ENCODE measurements at regions not wholly inside any gene's neighbourhood (a gene's known extent, or its start where the extent isn't known, plus 50 kb on each side); places are given as distances from the start of the nearest gene placed in this dataset.

DNA sequence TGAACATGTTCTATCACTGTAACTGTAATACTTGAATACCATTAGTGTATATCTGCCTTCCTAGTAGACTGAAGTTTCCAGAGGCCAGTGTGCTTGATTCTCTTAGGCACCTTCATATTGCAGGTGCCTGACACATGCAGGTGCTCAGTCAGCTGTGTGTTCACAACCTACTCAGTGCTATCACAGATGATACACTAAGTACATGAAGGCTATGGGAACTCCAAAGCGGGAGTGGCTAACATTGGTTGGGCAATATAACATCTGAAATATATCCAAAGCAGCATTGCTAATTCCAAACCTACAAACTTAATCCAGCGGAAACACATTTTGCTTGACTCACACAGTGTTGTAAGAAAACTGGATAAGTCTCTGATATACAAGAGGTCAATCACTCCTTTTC lies 539.3 kb upstream of the ISX start:
- Histone ChIP-seq H3K4me3 (no peak overlapping the region), H3K27ac (no peak overlapping the region), H3K36me3 (no peaks in the 10 kb centered on the region), H3K9me3 (peaks cover 0 to 6% (median 0%) of the 10 kb centered on the region in 12 donors), H3K4me1 (no peaks in the 10 kb centered on the region), H3K27me3 (peaks cover 0 to 4% (median 0%) of the 10 kb centered on the region in 9 donors)
- 84 to 91% (median 86%) methylated on average over 2 of the region's 2 CpGs for WGBS, 4 donors
- intact Hi-C loops (cut with DNase I): no loop called here
- ATAC-seq (no peak), DNase-seq (no peak)
- no peak for TF ChIP-seq POLR2A (IDR thresholded peaks at IDR 0.05)
- TF ChIP-seq, protein P1, sequence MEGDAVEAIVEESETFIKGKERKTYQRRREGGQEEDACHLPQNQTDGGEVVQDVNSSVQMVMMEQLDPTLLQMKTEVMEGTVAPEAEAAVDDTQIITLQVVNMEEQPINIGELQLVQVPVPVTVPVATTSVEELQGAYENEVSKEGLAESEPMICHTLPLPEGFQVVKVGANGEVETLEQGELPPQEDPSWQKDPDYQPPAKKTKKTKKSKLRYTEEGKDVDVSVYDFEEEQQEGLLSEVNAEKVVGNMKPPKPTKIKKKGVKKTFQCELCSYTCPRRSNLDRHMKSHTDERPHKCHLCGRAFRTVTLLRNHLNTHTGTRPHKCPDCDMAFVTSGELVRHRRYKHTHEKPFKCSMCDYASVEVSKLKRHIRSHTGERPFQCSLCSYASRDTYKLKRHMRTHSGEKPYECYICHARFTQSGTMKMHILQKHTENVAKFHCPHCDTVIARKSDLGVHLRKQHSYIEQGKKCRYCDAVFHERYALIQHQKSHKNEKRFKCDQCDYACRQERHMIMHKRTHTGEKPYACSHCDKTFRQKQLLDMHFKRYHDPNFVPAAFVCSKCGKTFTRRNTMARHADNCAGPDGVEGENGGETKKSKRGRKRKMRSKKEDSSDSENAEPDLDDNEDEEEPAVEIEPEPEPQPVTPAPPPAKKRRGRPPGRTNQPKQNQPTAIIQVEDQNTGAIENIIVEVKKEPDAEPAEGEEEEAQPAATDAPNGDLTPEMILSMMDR (IDR thresholded peaks at IDR 0.05): no peak

DNA sequence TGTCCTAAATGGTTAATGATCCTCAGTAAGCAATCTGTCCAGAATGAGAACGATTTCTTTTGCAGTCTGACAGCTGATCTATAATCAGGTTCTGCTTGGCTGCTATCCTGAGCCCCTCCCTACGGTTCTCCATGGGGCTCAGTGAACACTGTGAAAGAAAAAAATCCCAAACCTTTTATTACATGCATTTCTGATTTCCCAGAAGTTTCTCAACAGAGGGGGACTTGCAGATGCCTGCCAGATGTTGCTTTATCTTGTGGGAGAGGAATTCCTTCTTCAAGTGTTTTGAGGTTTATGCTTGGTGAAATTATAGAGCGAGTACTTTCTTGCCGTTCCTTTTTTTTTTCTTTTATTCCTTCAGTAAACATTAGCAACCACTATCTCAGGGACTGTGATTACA lies 531.9 kb upstream of the ISX start:
- no peak for DNase-seq

DNA sequence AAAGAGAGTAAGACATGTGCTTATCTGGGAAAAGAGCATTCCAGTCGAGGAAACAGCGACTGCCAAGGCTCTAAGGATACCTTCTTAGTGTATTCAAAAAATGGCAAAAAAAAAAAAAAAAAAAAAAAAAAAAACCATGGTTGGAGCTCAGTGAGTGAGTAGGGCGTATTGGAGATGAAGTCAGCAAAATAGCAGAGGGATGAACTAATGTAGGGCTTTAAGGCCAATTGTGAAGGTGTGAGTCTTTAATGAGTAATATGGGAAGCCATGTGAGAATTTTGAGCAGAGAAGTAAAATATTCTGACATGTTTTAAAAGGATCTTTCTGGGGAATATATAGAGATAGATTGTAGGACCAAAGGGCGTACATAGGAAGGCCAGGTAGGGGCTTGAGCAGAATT lies 498.6 kb upstream of the ISX start:
- Histone ChIP-seq H3K9me3 (no peaks in the 10 kb centered on the region), H3K27ac (no peak overlapping the region), H3K36me3 (no peaks in the 10 kb centered on the region), H3K4me1 (no peaks in the 10 kb centered on the region), H3K27me3 (peaks cover 0 to 5% (median 0%) of the 10 kb centered on the region in 9 donors), H3K4me3 (no peak overlapping the region)
- ATAC-seq: no peak
- 63 to 74% (median 67%) methylated on average over 4 of the region's 4 CpGs for WGBS, 4 donors
- TF ChIP-seq, protein P1 (IDR thresholded peaks at IDR 0.05): no peak
- no peak for TF ChIP-seq POLR2A (IDR thresholded peaks at IDR 0.05)
- intact Hi-C loops (cut with DNase I): no loop called here
- no peak for DNase-seq

More for the DNA sequence above, 531.9 kb upstream of the ISX start:
- H3K36me3 ChIP-seq: no peaks in the 10 kb centered on the region
- H3K9me3 ChIP-seq: peaks cover 0 to 7% (median 0%) of the 10 kb centered on the region in 12 donors
- 21 to 40% (median 31%) methylated on average over 4 of the region's 4 CpGs for WGBS, 4 donors
- no peaks in the 10 kb centered on the region for H3K27me3 ChIP-seq
- no peak overlapping the region for H3K4me3 ChIP-seq
- TF ChIP-seq, protein P1 (IDR thresholded peaks at IDR 0.05): no peak
- TF ChIP-seq POLR2A (IDR thresholded peaks at IDR 0.05): no peak
- no peak overlapping the region for H3K27ac ChIP-seq
- H3K4me1 ChIP-seq: no peaks in the 10 kb centered on the region
- intact Hi-C loops (cut with DNase I): loop anchor here in 1 of 10 donors (10.0 kb wide), 1 partner anchor 651 kb away; no protein-coding TSS in a partner anchor
- ATAC-seq: no peak

DNA sequence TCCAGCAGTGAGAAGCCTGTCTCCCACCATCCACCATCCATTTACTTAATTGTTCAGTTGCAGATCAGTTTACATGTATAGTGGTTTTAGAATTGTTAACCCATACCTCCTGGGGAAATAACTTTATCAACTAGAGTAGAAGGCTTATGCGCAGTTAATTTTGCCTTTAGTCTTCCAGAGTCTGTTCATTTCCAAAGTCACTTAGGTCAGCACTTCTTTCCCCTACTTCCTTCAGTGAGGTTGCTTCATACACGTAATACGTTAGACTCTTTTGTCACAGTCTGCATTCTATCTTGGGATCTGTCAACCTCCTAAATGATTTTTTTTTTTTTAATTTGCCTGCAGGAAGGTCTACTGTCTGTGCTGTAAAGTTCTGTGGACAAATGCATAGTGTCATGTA lies 495.6 kb upstream of the ISX start:
- ATAC-seq: no peak
- DNase-seq: no peak
- H3K27ac ChIP-seq: no peak overlapping the region
- peaks cover 0 to 8% (median 0%) of the 10 kb centered on the region in 12 donors for H3K9me3 ChIP-seq
- no peak overlapping the region for H3K4me3 ChIP-seq
- TF ChIP-seq, protein P1 (IDR thresholded peaks at IDR 0.05): no peak
- TF ChIP-seq POLR2A (IDR thresholded peaks at IDR 0.05): no peak
- H3K36me3 ChIP-seq: no peaks in the 10 kb centered on the region
- H3K27me3 ChIP-seq: no peaks in the 10 kb centered on the region
- 60 to 69% (median 63%) methylated on average over 3 of the region's 3 CpGs for WGBS, 4 donors
- no peaks in the 10 kb centered on the region for H3K4me1 ChIP-seq
- intact Hi-C loops (cut with DNase I): no loop called here

Data from heart left ventricle (tissue), 16 donors.